ENCODE measurements at regions not wholly inside any gene's neighbourhood (a gene's known extent, or its start where the extent isn't known, plus 50 kb on each side); places are given as distances from the start of the nearest gene placed in this dataset.

- TF ChIP-seq SP1 (IDR thresholded peaks at IDR 0.05), result no peak
- no peak for TF ChIP-seq GABPA (IDR thresholded peaks at IDR 0.05 in 1 of 2, conservative IDR thresholded peaks at IDR 0.05 in 1 of 2)
- no peak for TF ChIP-seq HNF4A (conservative IDR thresholded peaks at IDR 0.05)
- TF ChIP-seq JUND (IDR thresholded peaks at IDR 0.05), result no peak
Measured at GRCh38 chr1:164912290-164912689, 353.3 kb downstream of the PBX1 start (continued).

GRCh38 chr1:164910671-164911070 lies 351.7 kb downstream of the PBX1 start:
- no peaks in the 10 kb centered on the region for H3K4me1 ChIP-seq (ENCODE audit: control insufficient read depth in 4 of 4, insufficient read depth in 4 of 4, low read length in 3 of 4)
- H3K36me3 ChIP-seq (ENCODE audit: control insufficient read depth in 4 of 4, insufficient read depth in 3 of 4, low read depth in 1 of 4, low read length in 3 of 4), result no peaks in the 10 kb centered on the region
- no peaks in the 10 kb centered on the region for H3K9me3 ChIP-seq (ENCODE audit: control insufficient read depth in 4 of 4, low read length in 3 of 4)
- TF ChIP-seq TAF1 (conservative IDR thresholded peaks at IDR 0.05), result no peak
- TF ChIP-seq HNF4G (IDR thresholded peaks at IDR 0.05), result no peak
- TF ChIP-seq CTCF (IDR thresholded peaks at IDR 0.05; ENCODE audit: low read depth, low read length, missing input control), result no peak
- no peak for TF ChIP-seq ATF3 (IDR thresholded peaks at IDR 0.05)
- no peak for TF ChIP-seq FOXA2 (IDR thresholded peaks at IDR 0.05)
- TF ChIP-seq RXRA (IDR thresholded peaks at IDR 0.05), result no peak
- no peak for TF ChIP-seq NR2F2 (IDR thresholded peaks at IDR 0.05)
- no peak for TF ChIP-seq SP1 (IDR thresholded peaks at IDR 0.05)
- TF ChIP-seq ZBTB33 (IDR thresholded peaks at IDR 0.05), result no peak
- TF ChIP-seq EGR1 (IDR thresholded peaks at IDR 0.05; ENCODE audit: low read depth in 2 of 2), result no peak
- no peak for TF ChIP-seq GABPA (IDR thresholded peaks at IDR 0.05 in 1 of 2, conservative IDR thresholded peaks at IDR 0.05 in 1 of 2)
- 90% methylated on average over 2 of the region's 2 CpGs for WGBS
- no peak for DNase-seq (ENCODE audit: low spot score)
- no peak overlapping the region for H3K4me3 ChIP-seq (ENCODE audit: low read depth in 1 of 3, low read length in 3 of 3)
- no peaks in the 10 kb centered on the region for H3K27me3 ChIP-seq (ENCODE audit: control insufficient read depth in 4 of 4, insufficient read depth in 4 of 4, low read length in 3 of 4)
- no peak overlapping the region for H3K27ac ChIP-seq (ENCODE audit: low read depth in 1 of 2, low read length in 2 of 2)
- H3K9ac ChIP-seq (ENCODE audit: low read depth in 1 of 2, low read length in 2 of 2), result no peak overlapping the region

- no peak overlapping the region for H3K9ac ChIP-seq (ENCODE audit: low read depth in 1 of 2, low read length in 2 of 2)
- H3K4me3 ChIP-seq (ENCODE audit: low read depth in 1 of 3, low read length in 3 of 3), result no peak overlapping the region
- no peak overlapping the region for H3K27ac ChIP-seq (ENCODE audit: low read depth in 1 of 2, low read length in 2 of 2)
- H3K36me3 ChIP-seq (ENCODE audit: control insufficient read depth in 4 of 4, insufficient read depth in 3 of 4, low read depth in 1 of 4, low read length in 3 of 4), result no peaks in the 10 kb centered on the region
- H3K4me1 ChIP-seq (ENCODE audit: control insufficient read depth in 4 of 4, insufficient read depth in 4 of 4, low read length in 3 of 4), result no peaks in the 10 kb centered on the region
- no peaks in the 10 kb centered on the region for H3K27me3 ChIP-seq (ENCODE audit: control insufficient read depth in 4 of 4, insufficient read depth in 4 of 4, low read length in 3 of 4)
- 39% methylated on average over 2 of the region's 2 CpGs for WGBS
- no peaks in the 10 kb centered on the region for H3K9me3 ChIP-seq (ENCODE audit: control insufficient read depth in 4 of 4, low read length in 3 of 4)
- no peak for DNase-seq (ENCODE audit: low spot score)
- TF ChIP-seq FOXA1 (IDR thresholded peaks at IDR 0.05) (no peak), EGR1 (IDR thresholded peaks at IDR 0.05; ENCODE audit: low read depth in 2 of 2) (no peak), RAD21 (IDR thresholded peaks at IDR 0.05) (no peak), FOXA2 (IDR thresholded peaks at IDR 0.05) (no peak), TAF1 (conservative IDR thresholded peaks at IDR 0.05) (no peak), HNF4G (IDR thresholded peaks at IDR 0.05) (no peak), SP1 (IDR thresholded peaks at IDR 0.05) (no peak), ZBTB33 (IDR thresholded peaks at IDR 0.05) (no peak), MAX (IDR thresholded peaks at IDR 0.05) (no peak), REST (IDR thresholded peaks at IDR 0.05) (no peak), ATF3 (IDR thresholded peaks at IDR 0.05) (no peak), HNF4A (conservative IDR thresholded peaks at IDR 0.05) (no peak), NR2F2 (IDR thresholded peaks at IDR 0.05) (no peak), RXRA (IDR thresholded peaks at IDR 0.05) (no peak), GABPA (IDR thresholded peaks at IDR 0.05 in 1 of 2, conservative IDR thresholded peaks at IDR 0.05 in 1 of 2) (no peak)
Measured at GRCh38 chr1:164907666-164908065, 348.7 kb downstream of the PBX1 start.

Measured in liver (tissue), 8 donors.